Memory B cell (primary cell): ENCODE measurements at regions not wholly inside any gene's neighbourhood (a gene's known extent, or its start where the extent isn't known, plus 50 kb on each side); places are given as distances from the start of the nearest gene placed in this dataset.
"Not testable (repeated sequence)": the region's sequence is repeated elsewhere in the genome, so short reads cannot be mapped to it uniquely, and the experiment has no call there.

Experiments
- ATAC-seq: fragments of 150-1000 bp; cut with Tn5 transposase; 2 replicates; pipeline ENCODE4 v1.10.0; 2021; ENCODE audit warnings: low read depth, mild to moderate bottlenecking, moderate library complexity
- DNase-seq, 2 donors: peaks; one replicate each; pipeline ENCODE4 v3.0.0; 2022; ENCODE audit warnings: low spot score in 2 of 2
- H3K27ac Mint-ChIP-seq: one replicate; pipeline ENCODE4 v1.8.0; 2022; ENCODE audit warnings: mild to moderate bottlenecking, moderate library complexity, mixed read lengths
- H3K27me3 Mint-ChIP-seq: one replicate; pipeline ENCODE4 v1.8.0; 2022; ENCODE audit warnings: mixed read lengths
- H3K36me3 Mint-ChIP-seq: one replicate; pipeline ENCODE4 v1.8.0; 2022; ENCODE audit warnings: mild to moderate bottlenecking, mixed read lengths
- H3K4me1 Mint-ChIP-seq: one replicate; pipeline ENCODE4 v1.8.0; 2022; ENCODE audit warnings: mixed read lengths
- H3K4me3 Mint-ChIP-seq: one replicate; pipeline ENCODE4 v1.8.0; 2022; ENCODE audit warnings: mild to moderate bottlenecking, moderate library complexity, mixed read lengths
- H3K9me3 Mint-ChIP-seq: one replicate; pipeline ENCODE4 v1.8.0; 2022; ENCODE audit warnings: mixed read lengths

GRCh38 chr14:106768972-106769700 is 1242.8 kb downstream of the TMEM121 start:
- peaks cover 12% of the 10 kb centered on the region for H3K4me1 Mint-ChIP-seq
- not testable (repeated sequence) for ATAC-seq, H3K27ac Mint-ChIP-seq, H3K27me3 Mint-ChIP-seq, DNase-seq, H3K4me3 Mint-ChIP-seq, H3K36me3 Mint-ChIP-seq, H3K9me3 Mint-ChIP-seq

GRCh38 chr14:106770158-106770672 is 1243.8 kb downstream of the TMEM121 start:
- not testable (repeated sequence) for ATAC-seq, H3K36me3 Mint-ChIP-seq, H3K27ac Mint-ChIP-seq, H3K27me3 Mint-ChIP-seq, H3K9me3 Mint-ChIP-seq, DNase-seq, H3K4me3 Mint-ChIP-seq
- peaks cover 14% of the 10 kb centered on the region for H3K4me1 Mint-ChIP-seq

- not testable (repeated sequence) for H3K27me3 Mint-ChIP-seq, H3K4me3 Mint-ChIP-seq, H3K4me1 Mint-ChIP-seq, H3K27ac Mint-ChIP-seq, H3K36me3 Mint-ChIP-seq, H3K9me3 Mint-ChIP-seq
- ATAC-seq (peak; percentile 70), DNase-seq (peak; percentile 76 to 78)
These were observed 1248.6 kb downstream of the TMEM121 start for GRCh38 chr14:106774889-106775480.

- H3K27ac Mint-ChIP-seq, result no peak overlapping the region
- no peak overlapping the region for H3K4me3 Mint-ChIP-seq
- H3K27me3 Mint-ChIP-seq, result peaks cover 5% of the 10 kb centered on the region
- ATAC-seq, result no peak
- H3K9me3 Mint-ChIP-seq, result no peaks in the 10 kb centered on the region
- H3K4me1 Mint-ChIP-seq, result peaks cover 2% of the 10 kb centered on the region
- no peak for DNase-seq
- H3K36me3 Mint-ChIP-seq, result no peaks in the 10 kb centered on the region
These were observed 1250.1 kb downstream of the TMEM121 start for GRCh38 chr14:106776395-106776983.

- Mint-ChIP-seq H3K27ac (no peak overlapping the region), H3K36me3 (no peaks in the 10 kb centered on the region), H3K4me3 (no peak overlapping the region), H3K9me3 (peaks cover 1% of the 10 kb centered on the region), H3K27me3 (peaks cover 3% of the 10 kb centered on the region), H3K4me1 (peaks cover 2% of the 10 kb centered on the region)
- no peak for ATAC-seq
- DNase-seq, result no peak
These were observed 1252.6 kb downstream of the TMEM121 start for GRCh38 chr14:106778986-106779385.

- Mint-ChIP-seq H3K27ac (no peak overlapping the region), H3K9me3 (peaks cover 1% of the 10 kb centered on the region), H3K4me1 (peaks cover 8% of the 10 kb centered on the region), H3K36me3 (no peaks in the 10 kb centered on the region), H3K4me3 (no peak overlapping the region), H3K27me3 (peaks cover 14% of the 10 kb centered on the region)
- ATAC-seq, result no peak
- DNase-seq, result no peak
These were observed 1260.3 kb downstream of the TMEM121 start for GRCh38 chr14:106786697-106787096.

- H3K4me1 Mint-ChIP-seq, result peaks cover 8% of the 10 kb centered on the region
- DNase-seq (no peak), ATAC-seq (no peak)
- no peak overlapping the region for H3K4me3 Mint-ChIP-seq
- no peak overlapping the region for H3K27ac Mint-ChIP-seq
- no peaks in the 10 kb centered on the region for H3K36me3 Mint-ChIP-seq
- peaks cover 1% of the 10 kb centered on the region for H3K9me3 Mint-ChIP-seq
- H3K27me3 Mint-ChIP-seq, result peaks cover 14% of the 10 kb centered on the region
These were observed 1261.2 kb downstream of the TMEM121 start for GRCh38 chr14:106787626-106788025.

- peaks cover 13% of the 10 kb centered on the region for H3K27me3 Mint-ChIP-seq
- no peaks in the 10 kb centered on the region for H3K36me3 Mint-ChIP-seq
- ATAC-seq, result no peak
- peaks cover 8% of the 10 kb centered on the region for H3K4me1 Mint-ChIP-seq
- H3K4me3 Mint-ChIP-seq, result no peak overlapping the region
- H3K9me3 Mint-ChIP-seq, result no peaks in the 10 kb centered on the region
- no peak for DNase-seq
- H3K27ac Mint-ChIP-seq, result no peak overlapping the region
These were observed 1262.2 kb downstream of the TMEM121 start for GRCh38 chr14:106788534-106788933.

- Mint-ChIP-seq H3K4me3 (no peak overlapping the region), H3K9me3 (no peaks in the 10 kb centered on the region)
- ATAC-seq, result no peak
These were observed 1262.9 kb downstream of the TMEM121 start for GRCh38 chr14:106789318-106789717.

GRCh38 chr14:106790189-106791036 is 1264.0 kb downstream of the TMEM121 start:
- ATAC-seq (peak; percentile 90), DNase-seq (peak; percentile 75 to 95)
- no peak overlapping the region for H3K4me3 Mint-ChIP-seq

More at GRCh38 chr14:106789318-106789717, 1262.9 kb downstream of the TMEM121 start:
- DNase-seq, result no peak
- Mint-ChIP-seq H3K27me3 (peaks cover 13% of the 10 kb centered on the region), H3K27ac (no peak overlapping the region), H3K36me3 (no peaks in the 10 kb centered on the region), H3K4me1 (peaks cover 8% of the 10 kb centered on the region)

GRCh38 chr14:106792543-106792942 is 1266.2 kb downstream of the TMEM121 start:
- H3K4me3 Mint-ChIP-seq, result no peak overlapping the region
- ATAC-seq (no peak), DNase-seq (no peak)
- no peak overlapping the region for H3K27ac Mint-ChIP-seq
- no peaks in the 10 kb centered on the region for H3K9me3 Mint-ChIP-seq
- H3K27me3 Mint-ChIP-seq, result peaks cover 5% of the 10 kb centered on the region
- no peaks in the 10 kb centered on the region for H3K36me3 Mint-ChIP-seq
- H3K4me1 Mint-ChIP-seq, result peaks cover 8% of the 10 kb centered on the region

More at GRCh38 chr14:106790189-106791036, 1264.0 kb downstream of the TMEM121 start:
- H3K36me3 Mint-ChIP-seq, result no peaks in the 10 kb centered on the region
- no peak overlapping the region for H3K27ac Mint-ChIP-seq
- peaks cover 12% of the 10 kb centered on the region for H3K27me3 Mint-ChIP-seq
- peaks cover 8% of the 10 kb centered on the region for H3K4me1 Mint-ChIP-seq
- H3K9me3 Mint-ChIP-seq, result no peaks in the 10 kb centered on the region

- DNase-seq, H3K4me1 Mint-ChIP-seq: not testable (repeated sequence)
- H3K27me3 Mint-ChIP-seq, result peaks cover 15% of the 10 kb centered on the region
These were observed 1271.8 kb downstream of the TMEM121 start for GRCh38 chr14:106798166-106798565.

GRCh38 chr14:106802413-106803364 is 1276.3 kb downstream of the TMEM121 start:
- Mint-ChIP-seq H3K27me3 (peaks cover 15% of the 10 kb centered on the region), H3K4me3 (no peak overlapping the region), H3K9me3 (peaks cover 2% of the 10 kb centered on the region), H3K4me1 (no peaks in the 10 kb centered on the region), H3K27ac (no peak overlapping the region), H3K36me3 (no peaks in the 10 kb centered on the region)
- ATAC-seq (peak; percentile 46), DNase-seq (peak in 1 of 2 donors; percentile 11)

More at GRCh38 chr14:106798166-106798565, 1271.8 kb downstream of the TMEM121 start:
- not testable (repeated sequence) for H3K9me3 Mint-ChIP-seq, H3K36me3 Mint-ChIP-seq, ATAC-seq, H3K27ac Mint-ChIP-seq, H3K4me3 Mint-ChIP-seq
